HCT116 (cell line): ENCODE measurements at regions not wholly inside any gene's neighbourhood (a gene's known extent, or its start where the extent isn't known, plus 50 kb on each side); places are given as distances from the start of the nearest gene placed in this dataset.

ENCODE experiments used
- ATAC-seq: fragments of 200-7000 bp; cut with Tn5 transposase; 2 replicates; pipeline ENCODE4 v1.9.1; 2020; ENCODE audit warnings: mild to moderate bottlenecking, moderate library complexity
- BruUV-seq: library from RNA; stranded (reverse); fragments of 400-500 nt; replicated peaks from 2 replicates; lab custom pipeline; 2021; lab: Mats Ljungman, UMichigan
- CTCF ChIA-PET: fragments of 300-600 bp; sonication (Branson Sonifier 250); formaldehyde crosslinking; loops from one replicate; lab custom pipeline; 2021; ENCODE audit warnings: antibody characterized with exemption; lab: Charles Lee
- POLR2A ChIA-PET: fragments of 300-600, 350-600 bp; sonication (Branson Sonifier 250); formaldehyde crosslinking; loops from one replicate; lab custom pipeline; 2021; ENCODE audit warnings: antibody characterized with exemption; lab: Charles Lee
- RAD21 ChIA-PET, 2 experiments: fragments of 300-600 bp; sonication (Branson Sonifier 250); formaldehyde crosslinking; loops; one replicate each; lab custom pipeline; 2023; ENCODE audit warnings: low total read pairs in 2 of 2; ENCODE audit not compliant: uncharacterized antibody in 2 of 2, unreplicated experiment in 2 of 2, low non-redundant PET in 1 of 2; lab: Charles Lee
- DNase-seq: peaks from one replicate; pipeline ENCODE4 v3.0.0-alpha.2; 2010; ENCODE audit warnings: low read depth, low spot score
- H2AFZ ChIP-seq: fragments of 200-600 bp; shearing (Covaris generic), sonication (generic); 2 replicates; pipeline ENCODE4 v1.6.1; 2017; ENCODE audit warnings: low read depth, mixed run types, mixed read lengths, antibody characterized with exemption, low read length; ENCODE audit not compliant: poor library complexity, severe bottlenecking
- H3K27ac ChIP-seq: 2 replicates; pipeline ENCODE4 v1.5.1; 2012; ENCODE audit warnings: low read depth, low read length
- H3K27me3 ChIP-seq: fragments of 200-600 bp; sonication (generic); 2 replicates; pipeline ENCODE4 v1.6.1; 2016; ENCODE audit warnings: mixed run types, low read length, mixed read lengths; ENCODE audit not compliant: insufficient read depth
- H3K36me3 ChIP-seq, 2 experiments: fragments of 200-500 bp in 1 of 2; fragments of 200-600 bp in 1 of 2; sonication (Bioruptor generic) in 1 of 2; sonication (generic) in 1 of 2; 2 replicates each; pipeline versions ENCODE4 v1.5.1 to v1.6.1; 2014 to 2016; ENCODE audit warnings: low read length in 2 of 2, inconsistent platforms in 1 of 2, mixed read lengths in 1 of 2, mixed run types in 1 of 2; ENCODE audit not compliant: insufficient read depth in 2 of 2, control insufficient read depth in 1 of 2
- H3K4me1 ChIP-seq, 2 experiments: fragments of 200-600 bp in 1 of 2; sonication (generic) in 1 of 2; 2 replicates each; pipeline versions ENCODE4 v1.5.1 to v1.6.1; 2012 to 2017; ENCODE audit warnings: low read length in 2 of 2, inconsistent platforms in 1 of 2, mild to moderate bottlenecking in 1 of 2, mixed read lengths in 1 of 2, mixed run types in 1 of 2, moderate library complexity in 1 of 2; ENCODE audit not compliant: insufficient read depth in 2 of 2, control insufficient read depth in 1 of 2
- H3K4me2 ChIP-seq: fragments of 200-600 bp; sonication (generic); 2 replicates; pipeline ENCODE4 v1.6.1; 2017; ENCODE audit warnings: mixed run types, low read length, mixed read lengths
- H3K4me3 ChIP-seq, 2 experiments: fragments of 200-600 bp in 1 of 2; sonication (generic) in 1 of 2; replicated peaks in 1 of 2; 2 replicates each; pipeline ENCODE4 v1.5.1; 2011 to 2016; ENCODE audit warnings: low read length in 2 of 2, control low read depth in 1 of 2, low read depth in 1 of 2, mild to moderate bottlenecking in 1 of 2, mixed read lengths in 1 of 2, mixed run types in 1 of 2
- H3K79me2 ChIP-seq: fragments of 200-600 bp; sonication (generic); 2 replicates; pipeline ENCODE4 v1.6.1; 2017; ENCODE audit warnings: mild to moderate bottlenecking, mixed run types, low read length, moderate library complexity, mixed read lengths; ENCODE audit not compliant: insufficient read depth
- H3K9ac ChIP-seq: fragments of 200-600 bp; sonication (generic); 2 replicates; pipeline ENCODE4 v1.6.1; 2016; ENCODE audit warnings: low read length, mixed read lengths
- H3K9me2 ChIP-seq: fragments of 200-600 bp; sonication (generic), shearing (Covaris generic); 2 replicates; pipeline ENCODE4 v1.6.1; 2017; ENCODE audit warnings: mixed run types, mild to moderate bottlenecking, moderate library complexity; ENCODE audit not compliant: insufficient read depth
- H3K9me3 ChIP-seq, 2 experiments: fragments of 200-500 bp in 1 of 2; fragments of 200-600 bp in 1 of 2; sonication (Bioruptor generic) in 1 of 2; sonication (generic) in 1 of 2; 2 replicates each; pipeline ENCODE4 v1.6.1; 2014 to 2017; ENCODE audit warnings: low read length in 2 of 2, mixed read lengths in 2 of 2, inconsistent platforms in 1 of 2, low read depth in 1 of 2, mild to moderate bottlenecking in 1 of 2, mixed run types in 1 of 2, moderate library complexity in 1 of 2; ENCODE audit not compliant: control insufficient read depth in 1 of 2, insufficient read depth in 1 of 2
- H4K20me1 ChIP-seq: fragments of 200-600 bp; sonication (generic), shearing (Covaris generic); 2 replicates; pipeline ENCODE4 v1.6.1; 2017; ENCODE audit warnings: mixed run types, mild to moderate bottlenecking, moderate library complexity; ENCODE audit not compliant: insufficient read depth
- TCF7L2 ChIP-seq: IDR thresholded peaks from 2 replicates; pipeline ENCODE4 v1.7.0; 2011; ENCODE audit warnings: borderline replicate concordance, inconsistent platforms; ENCODE audit not compliant: insufficient read depth, insufficient read length; ENCODE audit errors: extremely low read depth
- ZNF274 ChIP-seq: fragments of 200-500 bp; sonication (Bioruptor generic); IDR thresholded peaks from 2 replicates; pipeline ENCODE4 v1.6.1; 2014; ENCODE audit warnings: mild to moderate bottlenecking, low read depth, low read length, inconsistent platforms
- intact Hi-C: fragments of 100-400 bp; cut with micrococcal nuclease; formaldehyde crosslinking; loops from 2 replicates; pipeline ENCODE4 v1.10.0; 2022
- TF ChIP-seq, protein P1 (sequence below): IDR thresholded peaks from 2 replicates; pipeline ENCODE4 v1.6.1; 2012; ENCODE audit warnings: low read depth

DNA sequence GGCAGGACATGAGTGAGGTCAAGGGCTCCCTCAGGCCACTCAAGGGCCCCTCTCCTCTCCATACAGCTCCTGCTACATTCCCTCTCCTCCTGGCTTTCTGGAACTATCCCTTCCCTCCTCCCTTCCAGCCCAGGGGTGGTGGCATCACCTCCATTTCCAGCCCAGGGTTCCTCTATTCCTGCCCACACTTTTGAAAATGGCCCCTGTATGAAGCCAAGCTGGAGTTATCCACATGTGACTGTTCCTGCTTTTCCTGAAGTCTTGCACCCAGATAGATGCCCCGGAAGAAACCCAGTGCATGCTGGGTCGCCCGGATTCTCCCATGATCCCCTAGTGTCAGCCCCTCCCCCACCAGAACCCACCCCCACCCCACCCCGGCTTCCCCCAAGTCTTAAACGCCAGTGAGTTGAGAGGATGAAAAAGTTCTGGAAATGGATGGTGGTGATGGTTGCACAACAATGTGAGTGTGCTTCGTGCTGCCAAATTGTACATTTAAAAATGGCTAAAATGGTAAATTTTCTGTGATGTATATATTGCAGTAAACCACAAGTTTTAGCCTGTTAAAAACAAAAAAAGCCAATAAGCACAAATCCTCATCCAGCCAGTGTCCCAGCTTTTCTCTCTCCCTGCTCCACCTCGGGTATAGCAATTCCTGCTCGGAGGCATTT, 136.9 kb downstream of the SCARB1 start:
- no peaks in the 10 kb centered on the region for H4K20me1 ChIP-seq
- no peaks in the 10 kb centered on the region for H3K9me3 ChIP-seq
- no peak for DNase-seq
- ChIA-PET POLR2A (no interaction called here), RAD21 (interaction anchor here in 1 of 2 experiments (1.6 kb wide), 1 partner anchor 209 kb away, joined by 3 read pairs; no protein-coding TSS in a partner anchor), CTCF (interaction anchor here (1.1 kb wide), 2 partner anchors 14 to 690 kb away, joined by 3 to 4 read pairs; no protein-coding TSS in a partner anchor)
- no TSS peak for BruUV-seq
- no peaks in the 10 kb centered on the region for H3K79me2 ChIP-seq
- intact Hi-C loops, result loop anchor here (5.0 kb wide), 1 partner anchor 159 kb away; the partner anchor contains the start of gene NCOR2
- H3K4me2 ChIP-seq, result peak overlapping the region; percentile 81
- no peaks in the 10 kb centered on the region for H3K9me2 ChIP-seq
- peak overlapping the region in 1 of 2 experiments; percentile 41; a peak in 3 of 4 replicates for H3K4me3 ChIP-seq
- H3K9ac ChIP-seq, result peak overlapping the region; percentile 42
- peaks cover 21 to 29% of the 10 kb centered on the region in 2 experiments for H3K4me1 ChIP-seq
- H2AFZ ChIP-seq, result peak overlapping the region; percentile 77
- H3K36me3 ChIP-seq, result no peaks in the 10 kb centered on the region
- TF ChIP-seq ZNF274, result no peak
- TF ChIP-seq TCF7L2, result no peak
- TF ChIP-seq, protein P1, sequence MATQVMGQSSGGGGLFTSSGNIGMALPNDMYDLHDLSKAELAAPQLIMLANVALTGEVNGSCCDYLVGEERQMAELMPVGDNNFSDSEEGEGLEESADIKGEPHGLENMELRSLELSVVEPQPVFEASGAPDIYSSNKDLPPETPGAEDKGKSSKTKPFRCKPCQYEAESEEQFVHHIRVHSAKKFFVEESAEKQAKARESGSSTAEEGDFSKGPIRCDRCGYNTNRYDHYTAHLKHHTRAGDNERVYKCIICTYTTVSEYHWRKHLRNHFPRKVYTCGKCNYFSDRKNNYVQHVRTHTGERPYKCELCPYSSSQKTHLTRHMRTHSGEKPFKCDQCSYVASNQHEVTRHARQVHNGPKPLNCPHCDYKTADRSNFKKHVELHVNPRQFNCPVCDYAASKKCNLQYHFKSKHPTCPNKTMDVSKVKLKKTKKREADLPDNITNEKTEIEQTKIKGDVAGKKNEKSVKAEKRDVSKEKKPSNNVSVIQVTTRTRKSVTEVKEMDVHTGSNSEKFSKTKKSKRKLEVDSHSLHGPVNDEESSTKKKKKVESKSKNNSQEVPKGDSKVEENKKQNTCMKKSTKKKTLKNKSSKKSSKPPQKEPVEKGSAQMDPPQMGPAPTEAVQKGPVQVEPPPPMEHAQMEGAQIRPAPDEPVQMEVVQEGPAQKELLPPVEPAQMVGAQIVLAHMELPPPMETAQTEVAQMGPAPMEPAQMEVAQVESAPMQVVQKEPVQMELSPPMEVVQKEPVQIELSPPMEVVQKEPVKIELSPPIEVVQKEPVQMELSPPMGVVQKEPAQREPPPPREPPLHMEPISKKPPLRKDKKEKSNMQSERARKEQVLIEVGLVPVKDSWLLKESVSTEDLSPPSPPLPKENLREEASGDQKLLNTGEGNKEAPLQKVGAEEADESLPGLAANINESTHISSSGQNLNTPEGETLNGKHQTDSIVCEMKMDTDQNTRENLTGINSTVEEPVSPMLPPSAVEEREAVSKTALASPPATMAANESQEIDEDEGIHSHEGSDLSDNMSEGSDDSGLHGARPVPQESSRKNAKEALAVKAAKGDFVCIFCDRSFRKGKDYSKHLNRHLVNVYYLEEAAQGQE, result no peak
- H3K27me3 ChIP-seq, result no peaks in the 10 kb centered on the region
- peak overlapping the region; percentile 62 for H3K27ac ChIP-seq
- ATAC-seq, result no peak
